ENCODE measurements at regions not wholly inside any gene's neighbourhood (a gene's known extent, or its start where the extent isn't known, plus 50 kb on each side); places are given as distances from the start of the nearest gene placed in this dataset.

DNA sequence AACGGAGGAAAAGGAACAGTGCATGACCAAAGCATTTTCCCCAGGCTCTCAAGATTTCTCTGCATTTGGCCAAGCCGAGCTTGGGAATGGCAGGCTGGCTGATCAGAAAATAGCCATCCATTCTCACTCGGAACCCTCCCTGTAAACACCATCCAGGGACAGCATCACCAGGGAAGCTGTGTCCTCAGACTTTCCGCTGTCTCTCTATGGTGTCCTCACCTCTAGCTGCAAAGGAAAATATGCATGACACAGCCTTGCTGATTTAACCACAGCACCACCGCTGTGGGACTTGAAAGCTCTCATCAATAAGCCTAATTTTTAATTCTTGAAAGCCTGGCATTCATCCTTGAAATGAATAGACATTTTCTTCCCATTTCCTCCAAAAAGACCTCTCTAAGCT lies 311.7 kb downstream of the EIPR1 start:
- TF ChIP-seq, protein P1, sequence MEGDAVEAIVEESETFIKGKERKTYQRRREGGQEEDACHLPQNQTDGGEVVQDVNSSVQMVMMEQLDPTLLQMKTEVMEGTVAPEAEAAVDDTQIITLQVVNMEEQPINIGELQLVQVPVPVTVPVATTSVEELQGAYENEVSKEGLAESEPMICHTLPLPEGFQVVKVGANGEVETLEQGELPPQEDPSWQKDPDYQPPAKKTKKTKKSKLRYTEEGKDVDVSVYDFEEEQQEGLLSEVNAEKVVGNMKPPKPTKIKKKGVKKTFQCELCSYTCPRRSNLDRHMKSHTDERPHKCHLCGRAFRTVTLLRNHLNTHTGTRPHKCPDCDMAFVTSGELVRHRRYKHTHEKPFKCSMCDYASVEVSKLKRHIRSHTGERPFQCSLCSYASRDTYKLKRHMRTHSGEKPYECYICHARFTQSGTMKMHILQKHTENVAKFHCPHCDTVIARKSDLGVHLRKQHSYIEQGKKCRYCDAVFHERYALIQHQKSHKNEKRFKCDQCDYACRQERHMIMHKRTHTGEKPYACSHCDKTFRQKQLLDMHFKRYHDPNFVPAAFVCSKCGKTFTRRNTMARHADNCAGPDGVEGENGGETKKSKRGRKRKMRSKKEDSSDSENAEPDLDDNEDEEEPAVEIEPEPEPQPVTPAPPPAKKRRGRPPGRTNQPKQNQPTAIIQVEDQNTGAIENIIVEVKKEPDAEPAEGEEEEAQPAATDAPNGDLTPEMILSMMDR (IDR thresholded peaks at IDR 0.05), result no peak
- no peak for TF ChIP-seq POLR2A (IDR thresholded peaks at IDR 0.05)

Measured in right lobe of liver (tissue), 4 donors.